CD4-positive, CD25-positive, alpha-beta regulatory T cell (primary cell): ENCODE measurements at regions not wholly inside any gene's neighbourhood (a gene's known extent, or its start where the extent isn't known, plus 50 kb on each side); places are given as distances from the start of the nearest gene placed in this dataset.

Source experiments
- ATAC-seq, 2 donors: fragments of 150-1000 bp; cut with Tn5 transposase; one replicate each; pipeline ENCODE4 v1.10.0; 2021; ENCODE audit warnings: low read depth in 2 of 2, moderate number of reproducible peaks in 2 of 2, moderate library complexity in 1 of 2
- DNase-seq, 3 donors: peaks; one replicate each; pipeline versions ENCODE4 v3.0.0 to v3.0.0-alpha.2; 2012 to 2022; ENCODE audit warnings: mixed read lengths in 1 of 3
- H3K27ac ChIP-seq: one replicate; pipeline ENCODE4 v1.7.0; 2013; ENCODE audit warnings: mild to moderate bottlenecking, low read length; ENCODE audit not compliant: insufficient read depth, poor library complexity, severe bottlenecking
- H3K27me3 ChIP-seq: one replicate; pipeline ENCODE4 v1.7.0; 2013; ENCODE audit warnings: low read length; ENCODE audit not compliant: control insufficient read depth, insufficient read depth
- H3K36me3 ChIP-seq: one replicate; pipeline ENCODE4 v1.7.0; 2013; ENCODE audit warnings: mild to moderate bottlenecking, low read length, moderate library complexity; ENCODE audit not compliant: control insufficient read depth, insufficient read depth
- H3K4me1 ChIP-seq: 2 replicates; pipeline ENCODE4 v1.7.0; 2013; ENCODE audit warnings: mild to moderate bottlenecking, low read length; ENCODE audit not compliant: insufficient read depth, control insufficient read depth, poor library complexity, severe bottlenecking
- H3K4me3 ChIP-seq: one replicate; pipeline ENCODE4 v1.7.0; 2013; ENCODE audit warnings: low read depth, mild to moderate bottlenecking, low read length, moderate library complexity
- H3K9me3 ChIP-seq, 2 experiments: 1 replicate in 1 of 2; 2 replicates in 1 of 2; pipeline ENCODE4 v1.7.0; 2013; ENCODE audit warnings: low read length in 2 of 2, mild to moderate bottlenecking in 1 of 2, moderate library complexity in 1 of 2; ENCODE audit not compliant: control insufficient read depth in 2 of 2
- H3K27ac Mint-ChIP-seq, 3 donors: one replicate each; pipeline ENCODE4 v1.8.0; 2020 to 2022; ENCODE audit warnings: mild to moderate bottlenecking in 3 of 3, mixed read lengths in 3 of 3, moderate library complexity in 2 of 3
- H3K27me3 Mint-ChIP-seq: one replicate; pipeline ENCODE4 v1.8.0; 2022; ENCODE audit warnings: mild to moderate bottlenecking, mixed read lengths
- H3K36me3 Mint-ChIP-seq: one replicate; pipeline ENCODE4 v1.8.0; 2020; ENCODE audit warnings: mixed read lengths
- H3K4me1 Mint-ChIP-seq, 4 donors: one replicate each; pipeline ENCODE4 v1.8.0; 2020 to 2022; ENCODE audit warnings: mixed read lengths in 4 of 4, mild to moderate bottlenecking in 1 of 4
- H3K4me3 Mint-ChIP-seq, 4 donors: one replicate each; pipeline ENCODE4 v1.8.0; 2020 to 2022; ENCODE audit warnings: mild to moderate bottlenecking in 4 of 4, mixed read lengths in 4 of 4, moderate library complexity in 3 of 4
- H3K9me3 Mint-ChIP-seq, 7 donors: one replicate each; pipeline ENCODE4 v1.8.0; 2020 to 2022; ENCODE audit warnings: mixed read lengths in 7 of 7, mild to moderate bottlenecking in 3 of 7, moderate library complexity in 2 of 7

- no peak for DNase-seq
- ATAC-seq: no peak
- H3K9me3 Mint-ChIP-seq: peaks cover 0 to 8% (median 4%) of the 10 kb centered on the region in 7 donors
- no peaks in the 10 kb centered on the region for H3K36me3 Mint-ChIP-seq
- H3K27me3 Mint-ChIP-seq: peaks cover 4% of the 10 kb centered on the region
- H3K27ac Mint-ChIP-seq: peak overlapping the region in 1 of 3 donors; percentile 2
- Histone ChIP-seq H3K4me1 (no peaks in the 10 kb centered on the region), H3K9me3 (no peaks in the 10 kb centered on the region), H3K4me3 (no peak overlapping the region), H3K27ac (no peak overlapping the region), H3K36me3 (no peaks in the 10 kb centered on the region), H3K27me3 (no peaks in the 10 kb centered on the region)
- no peak overlapping the region for H3K4me3 Mint-ChIP-seq
- H3K4me1 Mint-ChIP-seq: no peaks in the 10 kb centered on the region
Measured at GRCh38 chr9:2559192-2560152, 62.1 kb upstream of the VLDLR start.

- Histone ChIP-seq H3K4me1 (no peaks in the 10 kb centered on the region), H3K9me3 (no peaks in the 10 kb centered on the region), H3K36me3 (no peaks in the 10 kb centered on the region), H3K27ac (no peak overlapping the region), H3K27me3 (no peaks in the 10 kb centered on the region), H3K4me3 (no peak overlapping the region)
- DNase-seq (no peak), ATAC-seq (no peak)
- Mint-ChIP-seq H3K9me3 (peaks cover 0 to 8% (median 4%) of the 10 kb centered on the region in 7 donors), H3K36me3 (no peaks in the 10 kb centered on the region), H3K27ac (no peak overlapping the region), H3K4me1 (no peaks in the 10 kb centered on the region), H3K4me3 (no peak overlapping the region), H3K27me3 (peaks cover 4% of the 10 kb centered on the region)
Measured at GRCh38 chr9:2560180-2560579, 61.4 kb upstream of the VLDLR start.

- Histone ChIP-seq H3K9me3 (no peaks in the 10 kb centered on the region), H3K27ac (no peak overlapping the region), H3K36me3 (no peaks in the 10 kb centered on the region), H3K27me3 (no peaks in the 10 kb centered on the region), H3K4me3 (no peak overlapping the region), H3K4me1 (no peaks in the 10 kb centered on the region)
- Mint-ChIP-seq H3K9me3 (peaks cover 0 to 3% (median 0%) of the 10 kb centered on the region in 7 donors), H3K4me1 (no peaks in the 10 kb centered on the region), H3K4me3 (no peak overlapping the region), H3K27ac (no peak overlapping the region), H3K36me3 (no peaks in the 10 kb centered on the region), H3K27me3 (no peaks in the 10 kb centered on the region)
- no peak for ATAC-seq
- DNase-seq: no peak
Measured at GRCh38 chr9:2565676-2566340, 55.8 kb upstream of the VLDLR start.

DNA sequence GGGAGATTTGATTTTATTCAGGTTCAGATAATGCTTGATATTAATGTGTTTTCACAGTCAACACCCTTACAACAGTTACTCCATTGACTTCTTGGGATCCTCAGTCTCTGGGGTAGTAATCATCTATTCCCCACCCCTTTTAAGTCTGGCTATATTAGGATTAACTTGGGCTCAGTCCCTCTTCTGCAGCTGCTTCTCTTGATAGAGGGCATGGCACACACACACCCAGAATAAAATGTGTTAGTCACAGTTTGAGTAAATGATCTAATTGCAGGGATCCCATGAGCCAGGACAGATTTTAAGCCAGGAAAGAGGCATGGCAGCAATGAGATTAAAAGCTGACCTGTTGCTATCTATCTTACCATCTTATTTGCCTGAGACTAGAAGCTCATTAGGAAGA, 53.7 kb upstream of the VLDLR start:
- Mint-ChIP-seq H3K9me3 (peaks cover 0 to 4% (median 0%) of the 10 kb centered on the region in 7 donors), H3K27ac (no peak overlapping the region), H3K27me3 (no peaks in the 10 kb centered on the region), H3K4me3 (no peak overlapping the region), H3K4me1 (no peaks in the 10 kb centered on the region), H3K36me3 (no peaks in the 10 kb centered on the region)
- ATAC-seq: no peak
- no peak for DNase-seq
- Histone ChIP-seq H3K4me3 (no peak overlapping the region), H3K4me1 (no peaks in the 10 kb centered on the region), H3K36me3 (no peaks in the 10 kb centered on the region), H3K27ac (no peak overlapping the region), H3K9me3 (no peaks in the 10 kb centered on the region), H3K27me3 (no peaks in the 10 kb centered on the region)

GRCh38 chr9:2568689-2569088, 52.9 kb upstream of the VLDLR start:
- no peak overlapping the region for H3K4me3 ChIP-seq
- no peaks in the 10 kb centered on the region for H3K4me1 Mint-ChIP-seq
- ATAC-seq (no peak), DNase-seq (no peak)
- H3K9me3 Mint-ChIP-seq: peaks cover 0 to 4% (median 0%) of the 10 kb centered on the region in 7 donors
- H3K27ac Mint-ChIP-seq: no peak overlapping the region
- no peaks in the 10 kb centered on the region for H3K4me1 ChIP-seq
- H3K27me3 Mint-ChIP-seq: no peaks in the 10 kb centered on the region
- no peaks in the 10 kb centered on the region for H3K27me3 ChIP-seq
- no peaks in the 10 kb centered on the region for H3K36me3 ChIP-seq
- no peak overlapping the region for H3K27ac ChIP-seq
- H3K9me3 ChIP-seq: no peaks in the 10 kb centered on the region
- H3K4me3 Mint-ChIP-seq: no peak overlapping the region
- H3K36me3 Mint-ChIP-seq: no peaks in the 10 kb centered on the region

DNA sequence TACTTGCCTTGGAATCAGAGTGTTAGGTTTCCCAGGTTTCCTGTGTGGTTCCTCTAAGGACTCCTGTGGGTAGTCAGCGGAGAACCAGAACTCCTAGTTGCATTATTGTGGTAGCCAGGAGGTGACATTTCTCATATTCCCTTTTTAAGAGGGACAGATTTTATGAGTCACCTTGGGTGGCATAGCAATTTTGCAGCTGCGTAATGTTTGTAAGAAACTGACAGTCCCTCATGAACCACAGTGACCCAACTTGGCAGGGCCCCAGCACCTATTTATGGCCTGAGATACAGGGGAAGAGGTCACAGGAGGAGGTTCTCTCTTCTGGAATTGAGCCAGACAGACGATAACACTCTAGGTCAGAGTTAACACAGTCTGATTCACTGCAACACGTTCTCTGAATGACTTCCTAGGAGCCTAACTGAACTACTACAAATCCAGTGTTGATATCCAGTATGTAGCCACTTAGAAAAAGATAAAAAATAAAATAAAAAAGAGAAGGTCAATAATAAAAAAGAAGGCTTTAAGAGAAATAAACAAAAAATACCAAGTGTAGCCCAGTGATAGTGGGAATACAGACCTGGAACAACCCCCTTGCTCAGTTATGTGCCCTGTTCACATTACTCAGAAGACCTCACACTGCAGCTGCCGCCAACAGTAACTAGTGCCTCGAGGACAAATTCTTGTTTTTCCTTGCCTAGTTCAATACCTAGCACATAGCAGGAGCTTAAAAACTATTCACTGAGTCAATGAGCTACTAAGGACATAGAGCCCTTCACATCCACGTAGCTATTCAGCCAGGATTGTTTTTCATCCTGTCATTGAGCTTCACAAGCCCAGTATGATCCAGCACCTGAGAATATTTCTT, 50.7 kb upstream of the VLDLR start:
- no peak for DNase-seq
- H3K4me3 Mint-ChIP-seq: no peak overlapping the region
- no peak overlapping the region for H3K27ac Mint-ChIP-seq
- no peaks in the 10 kb centered on the region for H3K36me3 Mint-ChIP-seq
- H3K4me1 ChIP-seq: no peaks in the 10 kb centered on the region
- H3K9me3 ChIP-seq: no peaks in the 10 kb centered on the region
- no peaks in the 10 kb centered on the region for H3K36me3 ChIP-seq
- no peaks in the 10 kb centered on the region for H3K4me1 Mint-ChIP-seq
- ATAC-seq: no peak
- H3K9me3 Mint-ChIP-seq: peaks cover 0 to 4% (median 0%) of the 10 kb centered on the region in 7 donors
- H3K27ac ChIP-seq: no peak overlapping the region
- no peak overlapping the region for H3K4me3 ChIP-seq
- H3K27me3 ChIP-seq: no peaks in the 10 kb centered on the region
- no peaks in the 10 kb centered on the region for H3K27me3 Mint-ChIP-seq
